PC-3 (cell line): ENCODE measurements at regions not wholly inside any gene's neighbourhood (a gene's known extent, or its start where the extent isn't known, plus 50 kb on each side); places are given as distances from the start of the nearest gene placed in this dataset.

ENCODE experiments used
- CTCF ChIP-seq: fragments of 300-600 bp; sonication (generic); conservative IDR thresholded peaks from 2 replicates; pipeline ENCODE4 v1.5.1; 2017; ENCODE audit warnings: antibody characterized with exemption, low read depth, mild to moderate bottlenecking, low read length
- EZH2 ChIP-seq: fragments of 300-600 bp; sonication (generic); IDR thresholded peaks from one replicate; pipeline ENCODE4 v1.6.1; 2017; ENCODE audit warnings: antibody characterized with exemption, mild to moderate bottlenecking, low read length; ENCODE audit not compliant: unreplicated experiment
- EZH2phosphoT487 ChIP-seq: fragments of 300-600 bp; sonication (generic); IDR thresholded peaks from 2 replicates; pipeline ENCODE4 v1.6.1; 2018; ENCODE audit warnings: mild to moderate bottlenecking, antibody characterized with exemption, low read length, borderline replicate concordance

DNA sequence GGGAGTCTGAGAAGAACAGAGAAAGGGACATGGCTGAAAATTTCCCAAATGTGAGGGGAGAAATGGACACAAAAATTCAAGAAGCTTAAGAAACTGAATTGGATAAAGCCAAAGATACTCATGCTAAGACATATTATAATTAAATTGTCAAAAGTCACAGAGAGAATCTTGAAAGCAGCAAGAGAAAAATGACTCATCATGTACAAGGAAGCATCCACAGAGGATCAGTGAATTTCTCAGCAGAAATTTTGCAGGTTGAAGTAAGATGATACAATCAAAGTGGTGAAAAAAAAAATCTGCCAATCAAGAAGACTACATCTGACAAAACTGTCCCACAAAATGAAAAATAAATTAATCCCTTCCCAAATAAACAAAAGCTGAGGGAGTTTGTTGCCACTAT lies 56.8 kb downstream of the MPP7 start:
- TF ChIP-seq CTCF (no peak), EZH2 (no peak), EZH2phosphoT487 (no peak)
